Nephron (organoid): ENCODE measurements at regions not wholly inside any gene's neighbourhood (a gene's known extent, or its start where the extent isn't known, plus 50 kb on each side); places are given as distances from the start of the nearest gene placed in this dataset.
"Not testable (repeated sequence)": the region's sequence is repeated elsewhere in the genome, so short reads cannot be mapped to it uniquely, and the experiment has no call there.

Experiments used
- H3K27ac Mint-ChIP-seq, 3 experiments: 2 replicates each; pipeline ENCODE4 v1.8.0; 2020; ENCODE audit warnings: mixed read lengths in 3 of 3, mild to moderate bottlenecking in 2 of 3, moderate library complexity in 1 of 3
- H3K27me3 Mint-ChIP-seq: 2 replicates; pipeline ENCODE4 v1.8.0; 2021; ENCODE audit warnings: low read depth, mild to moderate bottlenecking, moderate library complexity, mixed read lengths
- H3K36me3 Mint-ChIP-seq: 2 replicates; pipeline ENCODE4 v1.8.0; 2020; ENCODE audit warnings: low read depth, mixed read lengths
- H3K4me1 Mint-ChIP-seq: 2 replicates; pipeline ENCODE4 v1.8.0; 2020; ENCODE audit warnings: mixed read lengths
- H3K4me3 Mint-ChIP-seq, 3 experiments: 2 replicates each; pipeline ENCODE4 v1.8.0; 2020; ENCODE audit warnings: mild to moderate bottlenecking in 3 of 3, mixed read lengths in 3 of 3, moderate library complexity in 2 of 3
- H3K9me3 Mint-ChIP-seq: 2 replicates; pipeline ENCODE4 v1.8.0; 2020; ENCODE audit warnings: mixed read lengths
- TF ChIP-seq, protein P1 (sequence below), 3 experiments: fragments of 200-600 bp; sonication (generic); IDR thresholded peaks; one replicate each; pipeline ENCODE4 v1.5.0; 2021; ENCODE audit warnings: antibody characterized with exemption in 3 of 3; ENCODE audit not compliant: unreplicated experiment in 3 of 3

GRCh38 chr9:102355982-102356381, 617.5 kb upstream of the GRIN3A start:
- Mint-ChIP-seq H3K36me3 (no peaks in the 10 kb centered on the region), H3K4me3 (no peak overlapping the region), H3K27me3 (no peaks in the 10 kb centered on the region), H3K27ac (no peak overlapping the region), H3K9me3 (peaks cover 11% of the 10 kb centered on the region), H3K4me1 (no peaks in the 10 kb centered on the region)
- TF ChIP-seq, protein P1, sequence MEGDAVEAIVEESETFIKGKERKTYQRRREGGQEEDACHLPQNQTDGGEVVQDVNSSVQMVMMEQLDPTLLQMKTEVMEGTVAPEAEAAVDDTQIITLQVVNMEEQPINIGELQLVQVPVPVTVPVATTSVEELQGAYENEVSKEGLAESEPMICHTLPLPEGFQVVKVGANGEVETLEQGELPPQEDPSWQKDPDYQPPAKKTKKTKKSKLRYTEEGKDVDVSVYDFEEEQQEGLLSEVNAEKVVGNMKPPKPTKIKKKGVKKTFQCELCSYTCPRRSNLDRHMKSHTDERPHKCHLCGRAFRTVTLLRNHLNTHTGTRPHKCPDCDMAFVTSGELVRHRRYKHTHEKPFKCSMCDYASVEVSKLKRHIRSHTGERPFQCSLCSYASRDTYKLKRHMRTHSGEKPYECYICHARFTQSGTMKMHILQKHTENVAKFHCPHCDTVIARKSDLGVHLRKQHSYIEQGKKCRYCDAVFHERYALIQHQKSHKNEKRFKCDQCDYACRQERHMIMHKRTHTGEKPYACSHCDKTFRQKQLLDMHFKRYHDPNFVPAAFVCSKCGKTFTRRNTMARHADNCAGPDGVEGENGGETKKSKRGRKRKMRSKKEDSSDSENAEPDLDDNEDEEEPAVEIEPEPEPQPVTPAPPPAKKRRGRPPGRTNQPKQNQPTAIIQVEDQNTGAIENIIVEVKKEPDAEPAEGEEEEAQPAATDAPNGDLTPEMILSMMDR (IDR thresholded peaks at IDR 0.05; ENCODE audit: unreplicated experiment in 3 of 3): no peak

GRCh38 chr9:102354041-102354440, 615.6 kb upstream of the GRIN3A start:
- peaks cover 11% of the 10 kb centered on the region for H3K9me3 Mint-ChIP-seq
- no peaks in the 10 kb centered on the region for H3K36me3 Mint-ChIP-seq
- no peak overlapping the region for H3K4me3 Mint-ChIP-seq
- H3K4me1 Mint-ChIP-seq: no peaks in the 10 kb centered on the region
- no peak overlapping the region for H3K27ac Mint-ChIP-seq
- H3K27me3 Mint-ChIP-seq: no peaks in the 10 kb centered on the region
- TF ChIP-seq, protein P1 (IDR thresholded peaks at IDR 0.05; ENCODE audit: unreplicated experiment in 3 of 3): no peak

DNA sequence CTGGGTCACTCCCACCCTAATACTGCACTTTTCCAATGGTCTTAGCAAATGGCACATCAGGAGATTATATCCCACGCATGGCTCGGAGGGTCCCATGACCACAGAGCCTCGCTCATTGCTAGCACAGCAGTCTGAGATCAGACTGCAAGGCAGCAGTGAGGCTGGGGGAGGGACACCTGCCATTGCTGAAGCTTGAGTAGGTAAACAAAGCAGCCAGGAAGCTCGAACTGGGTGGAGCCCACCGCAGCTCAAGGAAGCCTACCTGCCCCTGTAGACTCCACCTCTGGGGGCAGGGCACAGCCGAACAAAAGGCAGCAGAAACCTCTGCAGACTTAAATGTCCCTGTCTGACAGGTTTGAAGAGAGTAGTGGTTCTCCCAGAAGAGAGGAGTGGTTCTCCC, 599.0 kb upstream of the GRIN3A start:
- not testable (repeated sequence) for H3K4me1 Mint-ChIP-seq, H3K27me3 Mint-ChIP-seq, H3K36me3 Mint-ChIP-seq, H3K27ac Mint-ChIP-seq, H3K4me3 Mint-ChIP-seq
- peaks cover 11% of the 10 kb centered on the region for H3K9me3 Mint-ChIP-seq

DNA sequence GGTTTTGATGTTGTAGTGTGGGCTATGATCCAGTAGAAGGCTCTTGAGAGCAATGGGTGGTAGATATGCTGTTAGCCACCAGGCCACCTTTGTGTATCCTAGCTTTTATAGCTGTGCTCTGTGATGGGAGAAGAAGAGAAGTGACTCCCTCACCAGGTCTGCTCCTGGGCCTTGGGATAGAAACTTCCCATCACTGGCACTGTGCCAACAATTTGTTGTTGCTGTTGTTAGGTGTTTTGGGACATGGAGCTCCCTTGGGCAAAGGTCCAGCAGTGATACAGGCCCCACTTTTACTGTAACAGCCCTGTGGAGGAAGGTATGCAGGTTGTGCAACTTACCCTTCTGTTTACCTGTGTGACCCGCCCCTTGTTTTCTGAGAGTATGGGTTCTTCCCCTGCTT, 570.9 kb upstream of the GRIN3A start:
- Mint-ChIP-seq H3K4me1 (no peaks in the 10 kb centered on the region), H3K27ac (no peak overlapping the region), H3K4me3 (no peak overlapping the region)

DNA sequence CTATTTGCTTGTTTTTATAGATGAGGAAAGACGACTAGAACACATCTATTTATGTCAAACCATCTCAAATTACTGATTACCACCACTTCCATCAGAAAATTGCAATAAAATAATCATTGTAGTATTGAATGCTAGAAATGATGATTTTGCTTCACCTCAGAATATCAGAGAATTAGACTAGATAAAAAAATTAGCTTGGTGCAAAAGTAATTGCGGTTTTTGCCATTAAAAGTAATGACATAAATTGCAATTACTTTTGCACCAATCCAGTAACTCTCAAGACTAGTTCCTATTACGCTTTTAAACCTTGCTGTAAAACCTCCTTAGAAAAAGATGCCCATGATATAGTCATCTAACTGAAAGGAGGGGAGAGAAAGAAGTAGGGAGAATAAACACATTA, 556.7 kb upstream of the GRIN3A start:
- Mint-ChIP-seq H3K27me3 (no peaks in the 10 kb centered on the region), H3K27ac (no peak overlapping the region), H3K9me3 (no peaks in the 10 kb centered on the region), H3K36me3 (no peaks in the 10 kb centered on the region), H3K4me1 (peaks cover 25% of the 10 kb centered on the region), H3K4me3 (no peak overlapping the region)
- TF ChIP-seq, protein P1 (IDR thresholded peaks at IDR 0.05; ENCODE audit: unreplicated experiment in 3 of 3): no peak

More for the DNA sequence above, 570.9 kb upstream of the GRIN3A start:
- Mint-ChIP-seq H3K27me3 (no peaks in the 10 kb centered on the region), H3K36me3 (peaks cover 4% of the 10 kb centered on the region), H3K9me3 (peaks cover 13% of the 10 kb centered on the region)
- TF ChIP-seq, protein P1 (IDR thresholded peaks at IDR 0.05; ENCODE audit: unreplicated experiment in 3 of 3): no peak

- Mint-ChIP-seq H3K27ac (peak overlapping the region in 2 of 3 experiments; percentile 1 to 25), H3K4me1 (no peaks in the 10 kb centered on the region), H3K9me3 (peaks cover 6% of the 10 kb centered on the region), H3K27me3 (no peaks in the 10 kb centered on the region), H3K4me3 (no peak overlapping the region), H3K36me3 (no peaks in the 10 kb centered on the region)
- TF ChIP-seq, protein P1 (IDR thresholded peaks at IDR 0.05; ENCODE audit: unreplicated experiment in 3 of 3): no peak
Measured at GRCh38 chr9:102273952-102274351, 535.5 kb upstream of the GRIN3A start.
